WTC11 (cell line): ENCODE measurements at regions not wholly inside any gene's neighbourhood (a gene's known extent, or its start where the extent isn't known, plus 50 kb on each side); places are given as distances from the start of the nearest gene placed in this dataset.

ENCODE experiments used
- ATAC-seq: fragments of 200-7000 bp; cut with Tn5 transposase; 2 replicates; pipeline ENCODE4 v1.10.0; 2021; ENCODE audit warnings: mild to moderate bottlenecking, moderate library complexity
- CTCF ChIA-PET: fragments of 300-600 bp; sonication (Branson Sonifier 250); formaldehyde crosslinking; loops from one replicate; lab custom pipeline; 2021; ENCODE audit warnings: antibody characterized with exemption; lab: Charles Lee
- POLR2A ChIA-PET: fragments of 350-600 bp; sonication (Branson Sonifier 250); formaldehyde crosslinking; loops from one replicate; lab custom pipeline; 2021; ENCODE audit warnings: antibody characterized with exemption; lab: Charles Lee
- DNase-seq: peaks from one replicate; pipeline ENCODE4 v3.0.0; 2021; ENCODE audit warnings: low spot score
- H3K27ac Mint-ChIP-seq: 2 replicates; pipeline ENCODE4 v1.8.0; 2021; ENCODE audit warnings: mixed read lengths
- H3K27me3 Mint-ChIP-seq: 2 replicates; pipeline ENCODE4 v1.8.0; 2021; ENCODE audit warnings: low read depth, mild to moderate bottlenecking, moderate library complexity, mixed read lengths
- H3K36me3 Mint-ChIP-seq: 2 replicates; pipeline ENCODE4 v1.8.0; 2021; ENCODE audit warnings: mixed read lengths
- H3K4me1 Mint-ChIP-seq: 2 replicates; pipeline ENCODE4 v1.8.0; 2022; ENCODE audit warnings: mixed read lengths
- H3K4me3 Mint-ChIP-seq: 2 replicates; pipeline ENCODE4 v1.8.0; 2021; ENCODE audit warnings: mild to moderate bottlenecking, moderate library complexity, mixed read lengths
- H3K9me3 Mint-ChIP-seq: 2 replicates; pipeline ENCODE4 v1.8.0; 2021; ENCODE audit warnings: mixed read lengths
- ATF1 ChIP-seq: sonication (generic); formaldehyde crosslinking; IDR thresholded peaks from 2 replicates; pipeline ENCODE4 v1.8.1; 2023; ENCODE audit warnings: mild to moderate bottlenecking, moderate library complexity, missing genetic modification reagents
- ELF4 ChIP-seq: sonication (generic); formaldehyde crosslinking; IDR thresholded peaks from 2 replicates; pipeline ENCODE4 v1.8.1; 2022; ENCODE audit warnings: low read depth, mild to moderate bottlenecking, moderate library complexity, missing genetic modification reagents
- EMX1 ChIP-seq: fragments of 250-450 bp; sonication (Bioruptor Pico); IDR thresholded peaks from 2 replicates; pipeline ENCODE4 v1.8.0; 2021; ENCODE audit warnings: mild to moderate bottlenecking
- ETV6 ChIP-seq: sonication (generic); formaldehyde crosslinking; IDR thresholded peaks from 2 replicates; pipeline ENCODE4 v1.8.1; 2022; ENCODE audit warnings: mild to moderate bottlenecking, missing genetic modification reagents
- HMGA2 ChIP-seq: fragments of 250-450 bp; sonication (Bioruptor Pico); IDR thresholded peaks from 2 replicates; pipeline ENCODE4 v1.4.0; 2021; ENCODE audit warnings: mild to moderate bottlenecking, moderate library complexity
- MXD4 ChIP-seq: fragments of 250-450 bp; sonication (Bioruptor Pico); IDR thresholded peaks from 2 replicates; pipeline ENCODE4 v1.8.0; 2021; ENCODE audit warnings: mild to moderate bottlenecking, moderate library complexity, borderline replicate concordance
- NR1H2 ChIP-seq: sonication (generic); formaldehyde crosslinking; IDR thresholded peaks from 2 replicates; pipeline ENCODE4 v1.9.0; 2021; ENCODE audit warnings: mild to moderate bottlenecking, moderate library complexity, missing genetic modification reagents
- NR3C1 ChIP-seq: sonication (generic); formaldehyde crosslinking; conservative IDR thresholded peaks from 2 replicates; pipeline ENCODE4 v1.8.1; 2023; ENCODE audit warnings: low read depth, mild to moderate bottlenecking, missing genetic modification reagents
- SMAD4 ChIP-seq: sonication (generic); formaldehyde crosslinking; IDR thresholded peaks from 2 replicates; pipeline ENCODE4 v1.8.0; 2022; ENCODE audit warnings: mild to moderate bottlenecking, missing genetic modification reagents
- SOX15 ChIP-seq: fragments of 250-450 bp; sonication (Bioruptor Pico); IDR thresholded peaks from 2 replicates; pipeline ENCODE4 v1.9.0; 2021; ENCODE audit warnings: mild to moderate bottlenecking
- TCF7 ChIP-seq: sonication (generic); formaldehyde crosslinking; IDR thresholded peaks from 2 replicates; pipeline ENCODE4 v1.8.0; 2022; ENCODE audit warnings: mild to moderate bottlenecking, low read depth, missing genetic modification reagents, moderate library complexity
- ZNF671 ChIP-seq: fragments of 250-450 bp; sonication (Bioruptor Pico); IDR thresholded peaks from 2 replicates; pipeline ENCODE4 v1.8.0; 2021; ENCODE audit warnings: mild to moderate bottlenecking
- TF ChIP-seq, protein P1 (sequence below): fragments of 250-450 bp; sonication (Bioruptor Pico); IDR thresholded peaks from 2 replicates; pipeline ENCODE4 v1.9.0; 2021; ENCODE audit warnings: mild to moderate bottlenecking, borderline replicate concordance
- TF ChIP-seq, protein P2 (sequence below): sonication (generic); formaldehyde crosslinking; IDR thresholded peaks from 2 replicates; pipeline ENCODE4 v1.8.0; 2023; ENCODE audit warnings: missing genetic modification reagents, mild to moderate bottlenecking, borderline replicate concordance
- TF ChIP-seq, protein P3 (sequence below): sonication (generic); formaldehyde crosslinking; IDR thresholded peaks from 2 replicates; pipeline ENCODE4 v1.8.0; 2023; ENCODE audit warnings: missing genetic modification reagents
- TF ChIP-seq, protein P4 (sequence below): sonication (generic); formaldehyde crosslinking; IDR thresholded peaks from 2 replicates; pipeline ENCODE4 v1.8.1; 2023; ENCODE audit warnings: mild to moderate bottlenecking, missing genetic modification reagents
- TF ChIP-seq, protein P5 (sequence below): sonication (generic); formaldehyde crosslinking; IDR thresholded peaks from 2 replicates; pipeline ENCODE4 v1.8.1; 2022; ENCODE audit warnings: low read depth, missing genetic modification reagents, borderline replicate concordance
- TF ChIP-seq, protein P6 (sequence below): fragments of 250-450 bp; sonication (Bioruptor Pico); IDR thresholded peaks from 2 replicates; pipeline ENCODE4 v1.9.0; 2021; ENCODE audit warnings: mild to moderate bottlenecking
- TF ChIP-seq, protein P7 (sequence below): sonication (generic); formaldehyde crosslinking; IDR thresholded peaks from 2 replicates; pipeline ENCODE4 v1.8.1; 2023; ENCODE audit warnings: mild to moderate bottlenecking, moderate library complexity, missing genetic modification reagents

DNA sequence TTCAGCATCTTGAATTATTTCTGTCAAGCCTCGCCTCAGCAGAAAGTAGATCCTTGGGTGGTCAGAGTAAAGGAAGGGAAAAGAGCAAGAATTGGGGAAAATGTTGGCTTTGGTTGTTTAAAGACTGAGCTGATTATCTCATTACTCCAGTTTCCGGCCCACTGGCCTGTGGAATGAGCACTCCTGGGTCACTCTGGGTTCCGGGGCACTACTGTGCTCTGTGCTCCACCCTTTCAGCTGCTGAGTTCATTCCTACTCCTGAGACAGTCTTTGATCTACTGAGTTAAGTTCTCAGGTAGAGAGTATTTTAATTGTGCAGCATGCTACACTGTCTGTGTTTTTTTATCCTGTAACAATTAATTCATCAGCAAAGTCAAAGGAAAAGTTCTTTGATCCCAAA lies 427.7 kb downstream of the CDH2 start (continued):
- TF ChIP-seq, protein P1, sequence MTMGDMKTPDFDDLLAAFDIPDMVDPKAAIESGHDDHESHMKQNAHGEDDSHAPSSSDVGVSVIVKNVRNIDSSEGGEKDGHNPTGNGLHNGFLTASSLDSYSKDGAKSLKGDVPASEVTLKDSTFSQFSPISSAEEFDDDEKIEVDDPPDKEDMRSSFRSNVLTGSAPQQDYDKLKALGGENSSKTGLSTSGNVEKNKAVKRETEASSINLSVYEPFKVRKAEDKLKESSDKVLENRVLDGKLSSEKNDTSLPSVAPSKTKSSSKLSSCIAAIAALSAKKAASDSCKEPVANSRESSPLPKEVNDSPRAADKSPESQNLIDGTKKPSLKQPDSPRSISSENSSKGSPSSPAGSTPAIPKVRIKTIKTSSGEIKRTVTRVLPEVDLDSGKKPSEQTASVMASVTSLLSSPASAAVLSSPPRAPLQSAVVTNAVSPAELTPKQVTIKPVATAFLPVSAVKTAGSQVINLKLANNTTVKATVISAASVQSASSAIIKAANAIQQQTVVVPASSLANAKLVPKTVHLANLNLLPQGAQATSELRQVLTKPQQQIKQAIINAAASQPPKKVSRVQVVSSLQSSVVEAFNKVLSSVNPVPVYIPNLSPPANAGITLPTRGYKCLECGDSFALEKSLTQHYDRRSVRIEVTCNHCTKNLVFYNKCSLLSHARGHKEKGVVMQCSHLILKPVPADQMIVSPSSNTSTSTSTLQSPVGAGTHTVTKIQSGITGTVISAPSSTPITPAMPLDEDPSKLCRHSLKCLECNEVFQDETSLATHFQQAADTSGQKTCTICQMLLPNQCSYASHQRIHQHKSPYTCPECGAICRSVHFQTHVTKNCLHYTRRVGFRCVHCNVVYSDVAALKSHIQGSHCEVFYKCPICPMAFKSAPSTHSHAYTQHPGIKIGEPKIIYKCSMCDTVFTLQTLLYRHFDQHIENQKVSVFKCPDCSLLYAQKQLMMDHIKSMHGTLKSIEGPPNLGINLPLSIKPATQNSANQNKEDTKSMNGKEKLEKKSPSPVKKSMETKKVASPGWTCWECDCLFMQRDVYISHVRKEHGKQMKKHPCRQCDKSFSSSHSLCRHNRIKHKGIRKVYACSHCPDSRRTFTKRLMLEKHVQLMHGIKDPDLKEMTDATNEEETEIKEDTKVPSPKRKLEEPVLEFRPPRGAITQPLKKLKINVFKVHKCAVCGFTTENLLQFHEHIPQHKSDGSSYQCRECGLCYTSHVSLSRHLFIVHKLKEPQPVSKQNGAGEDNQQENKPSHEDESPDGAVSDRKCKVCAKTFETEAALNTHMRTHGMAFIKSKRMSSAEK (CRISPR knock-in tag), result no peak
- TF ChIP-seq EMX1 (CRISPR knock-in tag) (no peak), HMGA2 (CRISPR knock-in tag) (no peak)
- TF ChIP-seq, protein P2, sequence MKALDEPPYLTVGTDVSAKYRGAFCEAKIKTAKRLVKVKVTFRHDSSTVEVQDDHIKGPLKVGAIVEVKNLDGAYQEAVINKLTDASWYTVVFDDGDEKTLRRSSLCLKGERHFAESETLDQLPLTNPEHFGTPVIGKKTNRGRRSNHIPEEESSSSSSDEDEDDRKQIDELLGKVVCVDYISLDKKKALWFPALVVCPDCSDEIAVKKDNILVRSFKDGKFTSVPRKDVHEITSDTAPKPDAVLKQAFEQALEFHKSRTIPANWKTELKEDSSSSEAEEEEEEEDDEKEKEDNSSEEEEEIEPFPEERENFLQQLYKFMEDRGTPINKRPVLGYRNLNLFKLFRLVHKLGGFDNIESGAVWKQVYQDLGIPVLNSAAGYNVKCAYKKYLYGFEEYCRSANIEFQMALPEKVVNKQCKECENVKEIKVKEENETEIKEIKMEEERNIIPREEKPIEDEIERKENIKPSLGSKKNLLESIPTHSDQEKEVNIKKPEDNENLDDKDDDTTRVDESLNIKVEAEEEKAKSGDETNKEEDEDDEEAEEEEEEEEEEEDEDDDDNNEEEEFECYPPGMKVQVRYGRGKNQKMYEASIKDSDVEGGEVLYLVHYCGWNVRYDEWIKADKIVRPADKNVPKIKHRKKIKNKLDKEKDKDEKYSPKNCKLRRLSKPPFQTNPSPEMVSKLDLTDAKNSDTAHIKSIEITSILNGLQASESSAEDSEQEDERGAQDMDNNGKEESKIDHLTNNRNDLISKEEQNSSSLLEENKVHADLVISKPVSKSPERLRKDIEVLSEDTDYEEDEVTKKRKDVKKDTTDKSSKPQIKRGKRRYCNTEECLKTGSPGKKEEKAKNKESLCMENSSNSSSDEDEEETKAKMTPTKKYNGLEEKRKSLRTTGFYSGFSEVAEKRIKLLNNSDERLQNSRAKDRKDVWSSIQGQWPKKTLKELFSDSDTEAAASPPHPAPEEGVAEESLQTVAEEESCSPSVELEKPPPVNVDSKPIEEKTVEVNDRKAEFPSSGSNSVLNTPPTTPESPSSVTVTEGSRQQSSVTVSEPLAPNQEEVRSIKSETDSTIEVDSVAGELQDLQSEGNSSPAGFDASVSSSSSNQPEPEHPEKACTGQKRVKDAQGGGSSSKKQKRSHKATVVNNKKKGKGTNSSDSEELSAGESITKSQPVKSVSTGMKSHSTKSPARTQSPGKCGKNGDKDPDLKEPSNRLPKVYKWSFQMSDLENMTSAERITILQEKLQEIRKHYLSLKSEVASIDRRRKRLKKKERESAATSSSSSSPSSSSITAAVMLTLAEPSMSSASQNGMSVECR (CRISPR knock-in tag), result no peak
- TF ChIP-seq, all 79 proteins: peak for 0

DNA sequence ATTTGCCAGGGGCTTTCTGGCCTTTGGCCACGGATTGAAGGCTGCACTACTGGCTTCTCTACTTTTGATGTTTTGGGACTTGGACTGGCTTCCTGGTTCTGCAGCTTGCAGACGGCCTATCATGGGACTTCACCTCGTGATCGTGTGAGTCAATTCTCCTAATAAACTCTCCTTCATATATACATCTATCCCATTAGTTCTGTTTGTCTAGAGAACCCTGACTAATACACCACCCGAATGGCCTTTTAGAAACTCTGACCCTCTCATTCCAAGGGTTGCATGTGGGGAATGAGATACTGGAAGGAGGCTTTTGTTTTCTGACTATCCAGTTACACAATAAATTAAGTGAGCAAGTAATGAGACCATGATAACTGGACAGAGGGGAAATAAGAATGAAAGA lies 430.7 kb downstream of the CDH2 start:
- Mint-ChIP-seq H3K36me3 (peaks cover 19% of the 10 kb centered on the region), H3K4me3 (no peak overlapping the region), H3K4me1 (peaks cover 32% of the 10 kb centered on the region), H3K27ac (no peak overlapping the region), H3K9me3 (peaks cover 25% of the 10 kb centered on the region), H3K27me3 (no peaks in the 10 kb centered on the region)
- ATAC-seq (no peak), DNase-seq (no peak)
- CTCF ChIA-PET, result no interaction called here
- POLR2A ChIA-PET, result no interaction called here
- no peak for TF ChIP-seq ATF1 (CRISPR knock-in tag)
- TF ChIP-seq, protein P3, sequence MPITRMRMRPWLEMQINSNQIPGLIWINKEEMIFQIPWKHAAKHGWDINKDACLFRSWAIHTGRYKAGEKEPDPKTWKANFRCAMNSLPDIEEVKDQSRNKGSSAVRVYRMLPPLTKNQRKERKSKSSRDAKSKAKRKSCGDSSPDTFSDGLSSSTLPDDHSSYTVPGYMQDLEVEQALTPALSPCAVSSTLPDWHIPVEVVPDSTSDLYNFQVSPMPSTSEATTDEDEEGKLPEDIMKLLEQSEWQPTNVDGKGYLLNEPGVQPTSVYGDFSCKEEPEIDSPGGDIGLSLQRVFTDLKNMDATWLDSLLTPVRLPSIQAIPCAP (CRISPR knock-in tag), result no peak
- TF ChIP-seq NR1H2, result no peak
- no peak for TF ChIP-seq SMAD4 (CRISPR knock-in tag)
- TF ChIP-seq SOX15 (CRISPR knock-in tag), result no peak
- TF ChIP-seq, protein P4, sequence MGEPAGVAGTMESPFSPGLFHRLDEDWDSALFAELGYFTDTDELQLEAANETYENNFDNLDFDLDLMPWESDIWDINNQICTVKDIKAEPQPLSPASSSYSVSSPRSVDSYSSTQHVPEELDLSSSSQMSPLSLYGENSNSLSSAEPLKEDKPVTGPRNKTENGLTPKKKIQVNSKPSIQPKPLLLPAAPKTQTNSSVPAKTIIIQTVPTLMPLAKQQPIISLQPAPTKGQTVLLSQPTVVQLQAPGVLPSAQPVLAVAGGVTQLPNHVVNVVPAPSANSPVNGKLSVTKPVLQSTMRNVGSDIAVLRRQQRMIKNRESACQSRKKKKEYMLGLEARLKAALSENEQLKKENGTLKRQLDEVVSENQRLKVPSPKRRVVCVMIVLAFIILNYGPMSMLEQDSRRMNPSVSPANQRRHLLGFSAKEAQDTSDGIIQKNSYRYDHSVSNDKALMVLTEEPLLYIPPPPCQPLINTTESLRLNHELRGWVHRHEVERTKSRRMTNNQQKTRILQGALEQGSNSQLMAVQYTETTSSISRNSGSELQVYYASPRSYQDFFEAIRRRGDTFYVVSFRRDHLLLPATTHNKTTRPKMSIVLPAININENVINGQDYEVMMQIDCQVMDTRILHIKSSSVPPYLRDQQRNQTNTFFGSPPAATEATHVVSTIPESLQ (CRISPR knock-in tag), result no peak
- TF ChIP-seq, protein P5, sequence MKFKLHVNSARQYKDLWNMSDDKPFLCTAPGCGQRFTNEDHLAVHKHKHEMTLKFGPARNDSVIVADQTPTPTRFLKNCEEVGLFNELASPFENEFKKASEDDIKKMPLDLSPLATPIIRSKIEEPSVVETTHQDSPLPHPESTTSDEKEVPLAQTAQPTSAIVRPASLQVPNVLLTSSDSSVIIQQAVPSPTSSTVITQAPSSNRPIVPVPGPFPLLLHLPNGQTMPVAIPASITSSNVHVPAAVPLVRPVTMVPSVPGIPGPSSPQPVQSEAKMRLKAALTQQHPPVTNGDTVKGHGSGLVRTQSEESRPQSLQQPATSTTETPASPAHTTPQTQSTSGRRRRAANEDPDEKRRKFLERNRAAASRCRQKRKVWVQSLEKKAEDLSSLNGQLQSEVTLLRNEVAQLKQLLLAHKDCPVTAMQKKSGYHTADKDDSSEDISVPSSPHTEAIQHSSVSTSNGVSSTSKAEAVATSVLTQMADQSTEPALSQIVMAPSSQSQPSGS, result no peak
- no peak for TF ChIP-seq TCF7 (CRISPR knock-in tag)
- TF ChIP-seq ETV6, result no peak
- TF ChIP-seq NR3C1, result no peak
- no peak for TF ChIP-seq MXD4
- no peak for TF ChIP-seq ELF4 (CRISPR knock-in tag)
- TF ChIP-seq, protein P6, sequence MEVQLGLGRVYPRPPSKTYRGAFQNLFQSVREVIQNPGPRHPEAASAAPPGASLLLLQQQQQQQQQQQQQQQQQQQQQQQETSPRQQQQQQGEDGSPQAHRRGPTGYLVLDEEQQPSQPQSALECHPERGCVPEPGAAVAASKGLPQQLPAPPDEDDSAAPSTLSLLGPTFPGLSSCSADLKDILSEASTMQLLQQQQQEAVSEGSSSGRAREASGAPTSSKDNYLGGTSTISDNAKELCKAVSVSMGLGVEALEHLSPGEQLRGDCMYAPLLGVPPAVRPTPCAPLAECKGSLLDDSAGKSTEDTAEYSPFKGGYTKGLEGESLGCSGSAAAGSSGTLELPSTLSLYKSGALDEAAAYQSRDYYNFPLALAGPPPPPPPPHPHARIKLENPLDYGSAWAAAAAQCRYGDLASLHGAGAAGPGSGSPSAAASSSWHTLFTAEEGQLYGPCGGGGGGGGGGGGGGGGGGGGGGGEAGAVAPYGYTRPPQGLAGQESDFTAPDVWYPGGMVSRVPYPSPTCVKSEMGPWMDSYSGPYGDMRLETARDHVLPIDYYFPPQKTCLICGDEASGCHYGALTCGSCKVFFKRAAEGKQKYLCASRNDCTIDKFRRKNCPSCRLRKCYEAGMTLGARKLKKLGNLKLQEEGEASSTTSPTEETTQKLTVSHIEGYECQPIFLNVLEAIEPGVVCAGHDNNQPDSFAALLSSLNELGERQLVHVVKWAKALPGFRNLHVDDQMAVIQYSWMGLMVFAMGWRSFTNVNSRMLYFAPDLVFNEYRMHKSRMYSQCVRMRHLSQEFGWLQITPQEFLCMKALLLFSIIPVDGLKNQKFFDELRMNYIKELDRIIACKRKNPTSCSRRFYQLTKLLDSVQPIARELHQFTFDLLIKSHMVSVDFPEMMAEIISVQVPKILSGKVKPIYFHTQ (CRISPR knock-in tag), result no peak
- no peak for TF ChIP-seq ZNF671 (CRISPR knock-in tag)
- TF ChIP-seq, protein P7, sequence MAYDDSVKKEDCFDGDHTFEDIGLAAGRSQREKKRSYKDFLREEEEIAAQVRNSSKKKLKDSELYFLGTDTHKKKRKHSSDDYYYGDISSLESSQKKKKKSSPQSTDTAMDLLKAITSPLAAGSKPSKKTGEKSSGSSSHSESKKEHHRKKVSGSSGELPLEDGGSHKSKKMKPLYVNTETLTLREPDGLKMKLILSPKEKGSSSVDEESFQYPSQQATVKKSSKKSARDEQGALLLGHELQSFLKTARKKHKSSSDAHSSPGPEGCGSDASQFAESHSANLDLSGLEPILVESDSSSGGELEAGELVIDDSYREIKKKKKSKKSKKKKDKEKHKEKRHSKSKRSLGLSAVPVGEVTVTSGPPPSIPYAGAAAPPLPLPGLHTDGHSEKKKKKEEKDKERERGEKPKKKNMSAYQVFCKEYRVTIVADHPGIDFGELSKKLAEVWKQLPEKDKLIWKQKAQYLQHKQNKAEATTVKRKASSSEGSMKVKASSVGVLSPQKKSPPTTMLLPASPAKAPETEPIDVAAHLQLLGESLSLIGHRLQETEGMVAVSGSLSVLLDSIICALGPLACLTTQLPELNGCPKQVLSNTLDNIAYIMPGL (CRISPR knock-in tag), result no peak
